ENCODE measurements at regions not wholly inside any gene's neighbourhood (a gene's known extent, or its start where the extent isn't known, plus 50 kb on each side); places are given as distances from the start of the nearest gene placed in this dataset.

GRCh38 chr6:55668591-55668990, 89.6 kb upstream of the HMGCLL1 start:
- ChIA-PET CTCF (no interaction called here), POLR2A (no interaction called here)
- Histone ChIP-seq H3K4me1 (no peaks in the 10 kb centered on the region), H3K4me3 (no peak overlapping the region), H3K9me3 (no peaks in the 10 kb centered on the region), H3K4me2 (no peak overlapping the region), H3K27ac (no peak overlapping the region)
- no peak for FAIRE-seq
- WGBS (ENCODE audit: missing lambda C conversion rate) = 85% methylated on average over 3 of the region's 3 CpGs
- no peak for DNase-seq (ENCODE audit: low read depth in 1 of 2, low spot score in 1 of 2)
- no peak for ATAC-seq
- no peak for TF ChIP-seq FOSL2 (IDR thresholded peaks at IDR 0.05)
- TF ChIP-seq FOSL2 (CRISPR knock-in tag; IDR thresholded peaks at IDR 0.05) = no peak
- TF ChIP-seq REST (IDR thresholded peaks at IDR 0.05) = no peak
- TF ChIP-seq NFE2L2 (conservative IDR thresholded peaks at IDR 0.05; ENCODE audit: low read length) = no peak
- TF ChIP-seq SMC3 (IDR thresholded peaks at IDR 0.05) = no peak
- no peak for TF ChIP-seq ESRRA (IDR thresholded peaks at IDR 0.05; ENCODE audit: borderline replicate concordance, low read length)
- no peak for TF ChIP-seq ZSCAN20 (CRISPR knock-in tag; IDR thresholded peaks at IDR 0.05)
- no peak for TF ChIP-seq MAFK (IDR thresholded peaks at IDR 0.05; ENCODE audit: partially characterized antibody)
- no peak for TF ChIP-seq MAX (IDR thresholded peaks at IDR 0.05)
- TF ChIP-seq NPAS2 (CRISPR knock-in tag; IDR thresholded peaks at IDR 0.05; ENCODE audit: borderline replicate concordance) = no peak
- no peak for TF ChIP-seq CBX8 (IDR thresholded peaks at IDR 0.05)
- no peak for TF ChIP-seq E2F6 (IDR thresholded peaks at IDR 0.05; ENCODE audit: borderline replicate concordance, low read depth)
- no peak for TF ChIP-seq CHD2 (IDR thresholded peaks at IDR 0.05; ENCODE audit: low read length, partially characterized antibody)
- TF ChIP-seq SREBF2 (IDR thresholded peaks at IDR 0.05) = no peak
- TF ChIP-seq RNF2 (IDR thresholded peaks at IDR 0.05; ENCODE audit: borderline replicate concordance, low read depth) = no peak
- no peak for TF ChIP-seq FOSB (CRISPR knock-in tag; IDR thresholded peaks at IDR 0.05)
- no peak for TF ChIP-seq EHMT2 (IDR thresholded peaks at IDR 0.05; ENCODE audit: low read depth)
- TF ChIP-seq JUNB (IDR thresholded peaks at IDR 0.05) = no peak

- no peak for ATAC-seq
- CTCF ChIA-PET = no interaction called here
These were observed 88.3 kb upstream of the HMGCLL1 start for GRCh38 chr6:55667341-55667740.

GRCh38 chr6:55666606-55667225, 87.7 kb upstream of the HMGCLL1 start:
- 96% methylated on average over 2 of the region's 2 CpGs for WGBS (ENCODE audit: missing lambda C conversion rate)
- POLR2A ChIA-PET = no interaction called here
- no peak for FAIRE-seq
- Histone ChIP-seq H3K4me1 (no peaks in the 10 kb centered on the region), H3K4me2 (no peak overlapping the region), H3K27ac (no peak overlapping the region), H3K4me3 (no peak overlapping the region), H3K9me3 (no peaks in the 10 kb centered on the region)
- CTCF ChIA-PET = no interaction called here
- no peak for DNase-seq (ENCODE audit: low read depth in 1 of 2, low spot score in 1 of 2)
- no peak for ATAC-seq
- no peak for TF ChIP-seq ZNF302 (CRISPR knock-in tag; IDR thresholded peaks at IDR 0.05)
- no peak for TF ChIP-seq MAX (IDR thresholded peaks at IDR 0.05)
- TF ChIP-seq HMGXB4 (CRISPR knock-in tag; IDR thresholded peaks at IDR 0.05; ENCODE audit: borderline replicate concordance) = no peak
- TF ChIP-seq TFCP2L1 (CRISPR knock-in tag; IDR thresholded peaks at IDR 0.05) = no peak
- no peak for TF ChIP-seq E2F6 (IDR thresholded peaks at IDR 0.05; ENCODE audit: borderline replicate concordance, low read depth)
- TF ChIP-seq CHD2 (IDR thresholded peaks at IDR 0.05; ENCODE audit: low read length, partially characterized antibody) = no peak
- TF ChIP-seq MAFK (IDR thresholded peaks at IDR 0.05; ENCODE audit: partially characterized antibody) = no peak
- TF ChIP-seq CHD4 (IDR thresholded peaks at IDR 0.05; ENCODE audit: borderline replicate concordance) = no peak
- no peak for TF ChIP-seq RARB (CRISPR knock-in tag; IDR thresholded peaks at IDR 0.05)
- TF ChIP-seq POLR2AphosphoS2 (conservative IDR thresholded peaks at IDR 0.05; ENCODE audit: low read length) = no peak
- no peak for TF ChIP-seq TP53 (CRISPR knock-in tag; IDR thresholded peaks at IDR 0.05)
- TF ChIP-seq EHF (CRISPR knock-in tag; IDR thresholded peaks at IDR 0.05) = no peak
- TF ChIP-seq RFX5 (IDR thresholded peaks at IDR 0.05) = no peak
- no peak for TF ChIP-seq PHF8 (IDR thresholded peaks at IDR 0.05; ENCODE audit: borderline replicate concordance, low read depth)

More at GRCh38 chr6:55667341-55667740, 88.3 kb upstream of the HMGCLL1 start:
- TF ChIP-seq SMC3 (IDR thresholded peaks at IDR 0.05) (no peak), MAFK (IDR thresholded peaks at IDR 0.05; ENCODE audit: partially characterized antibody) (no peak), CHD2 (IDR thresholded peaks at IDR 0.05; ENCODE audit: low read length, partially characterized antibody) (no peak)
- Histone ChIP-seq H3K27ac (no peak overlapping the region), H3K4me2 (no peak overlapping the region), H3K4me1 (no peaks in the 10 kb centered on the region), H3K4me3 (no peak overlapping the region), H3K9me3 (no peaks in the 10 kb centered on the region)
- POLR2A ChIA-PET = no interaction called here
- no peak for DNase-seq (ENCODE audit: low read depth in 1 of 2, low spot score in 1 of 2)
- WGBS (ENCODE audit: missing lambda C conversion rate) = 53% methylated on average over 2 of the region's 2 CpGs
- no peak for FAIRE-seq
